COLO829 (cell line): ENCODE measurements at regions not wholly inside any gene's neighbourhood (a gene's known extent, or its start where the extent isn't known, plus 50 kb on each side); places are given as distances from the start of the nearest gene placed in this dataset.

Experiments
- DNase-seq: peaks from one replicate; pipeline ENCODE4 v3.0.0; 2012; ENCODE audit warnings: low spot score

DNA sequence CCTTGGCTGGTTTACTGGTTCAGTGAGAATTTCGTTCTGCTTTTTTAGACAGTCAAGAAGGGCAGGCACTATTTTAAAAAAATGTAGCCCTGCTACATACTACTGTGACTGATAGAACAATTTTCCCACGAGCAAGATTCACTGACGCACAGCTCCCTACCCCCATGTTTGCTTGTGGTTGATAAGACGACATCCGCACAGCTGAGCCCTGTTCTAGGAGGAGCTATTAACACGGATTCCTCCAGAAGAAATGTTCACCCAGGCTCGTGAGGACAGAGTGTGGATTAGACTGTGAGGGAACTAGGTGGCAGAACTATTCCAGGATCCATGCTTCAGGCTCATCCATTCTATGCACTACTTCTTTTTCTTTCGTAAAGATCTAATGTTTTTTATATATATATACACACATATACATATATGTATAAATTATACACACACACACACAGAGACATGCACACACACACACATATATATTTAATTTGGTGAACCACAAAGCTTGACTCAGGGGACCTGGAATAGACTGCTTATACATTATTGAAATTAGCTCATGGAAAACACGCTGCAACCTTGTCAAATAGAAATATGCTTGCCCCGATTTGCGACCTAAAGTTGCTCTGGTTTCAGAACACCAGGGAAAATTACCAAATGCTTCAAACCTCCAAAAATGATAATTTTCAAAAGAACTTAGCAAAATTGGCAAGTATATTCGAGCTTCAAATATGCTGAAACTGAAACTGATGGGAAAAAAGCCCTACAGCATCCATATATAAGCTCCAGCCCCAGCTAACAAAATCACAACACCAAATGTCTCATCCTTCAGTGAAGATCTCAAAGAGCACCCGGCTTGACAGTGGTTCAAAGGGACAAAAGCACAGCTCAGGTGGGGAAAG lies 370.4 kb downstream of the SOCS6 start:
- peak; percentile 8 for DNase-seq

DNA sequence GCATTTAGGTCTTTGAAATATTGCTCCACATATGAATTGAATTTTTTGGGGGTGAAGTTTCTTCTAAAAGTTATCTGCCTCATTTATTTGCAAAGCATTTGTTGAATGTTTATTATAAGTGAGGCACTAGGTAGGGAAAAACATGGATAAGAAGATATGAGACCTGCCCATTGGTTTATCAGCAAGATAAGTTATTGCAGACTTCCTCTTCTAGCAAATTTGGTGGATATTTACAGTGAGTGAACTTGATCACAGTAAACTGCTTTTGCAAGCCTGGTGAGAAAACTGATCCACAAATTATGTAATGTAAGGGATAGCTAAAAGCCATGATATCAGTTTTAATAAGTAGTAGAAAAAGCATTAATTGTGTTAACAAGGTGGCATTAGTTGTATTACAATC lies 364.8 kb downstream of the SOCS6 start:
- DNase-seq, result no peak

DNA sequence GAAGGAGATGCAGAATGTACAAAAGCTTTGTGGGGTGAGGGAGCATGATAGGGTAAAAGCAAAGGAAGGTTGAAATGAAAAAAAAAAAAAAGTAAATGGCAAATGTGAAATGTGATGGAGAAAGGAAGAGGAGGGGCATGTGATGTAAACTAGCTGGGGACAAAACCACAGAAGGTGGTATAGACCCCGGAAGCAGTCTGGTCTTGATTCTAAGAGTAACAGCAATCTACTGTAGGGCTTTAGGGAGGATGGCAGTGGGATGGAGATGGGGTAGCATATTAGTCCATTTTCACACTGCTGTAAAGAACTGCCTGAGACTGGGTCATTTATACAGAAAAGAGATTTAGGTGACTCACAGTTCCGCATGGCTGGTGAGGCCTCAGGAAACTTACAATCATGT lies 362.0 kb downstream of the SOCS6 start:
- DNase-seq, result no peak

- DNase-seq, result no peak
Observed at GRCh38 chr18:70649683-70650082, 360.8 kb downstream of the SOCS6 start.

- DNase-seq, result no peak
Observed at GRCh38 chr18:70645971-70646370, 357.1 kb downstream of the SOCS6 start.

GRCh38 chr18:70643812-70644211 lies 355.0 kb downstream of the SOCS6 start:
- DNase-seq, result no peak

- DNase-seq, result no peak
Observed at GRCh38 chr18:70641156-70641775, 352.4 kb downstream of the SOCS6 start.

DNA sequence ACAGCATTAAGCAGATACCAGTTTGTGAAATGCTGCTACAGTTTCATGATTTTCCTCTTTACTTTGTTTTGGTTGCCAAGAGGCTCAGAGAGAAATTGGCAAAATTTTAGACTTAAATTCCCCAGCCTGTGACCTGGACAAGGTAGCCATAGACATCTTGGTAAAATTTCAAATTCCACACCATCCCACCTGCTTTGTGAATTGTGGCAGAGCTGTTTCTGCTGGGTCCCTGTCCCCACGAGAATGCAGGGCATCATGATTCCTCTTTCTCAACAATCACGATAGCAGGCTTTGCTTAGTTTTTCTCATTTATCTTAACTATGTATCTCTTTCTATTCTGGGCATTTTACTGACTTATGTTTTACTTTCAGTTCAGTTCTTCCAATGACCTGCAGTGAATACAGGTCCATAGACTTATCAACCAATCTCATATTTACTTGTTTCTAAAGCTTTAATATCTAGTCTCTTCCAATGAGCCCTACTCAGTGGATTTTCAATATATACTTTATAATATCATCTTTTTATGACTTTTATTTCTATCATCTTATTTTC lies 351.6 kb downstream of the SOCS6 start:
- DNase-seq, result no peak

- DNase-seq, result peak; percentile 24
Observed at GRCh38 chr18:70636991-70637390, 348.1 kb downstream of the SOCS6 start.

- DNase-seq, result no peak
Observed at GRCh38 chr18:70634576-70635147, 345.8 kb downstream of the SOCS6 start.

GRCh38 chr18:70627182-70627802 lies 338.4 kb downstream of the SOCS6 start:
- DNase-seq, result no peak

GRCh38 chr18:70622622-70623419 lies 334.0 kb downstream of the SOCS6 start:
- no peak for DNase-seq

- no peak for DNase-seq
Observed at GRCh38 chr18:70621710-70622109, 332.9 kb downstream of the SOCS6 start.

DNA sequence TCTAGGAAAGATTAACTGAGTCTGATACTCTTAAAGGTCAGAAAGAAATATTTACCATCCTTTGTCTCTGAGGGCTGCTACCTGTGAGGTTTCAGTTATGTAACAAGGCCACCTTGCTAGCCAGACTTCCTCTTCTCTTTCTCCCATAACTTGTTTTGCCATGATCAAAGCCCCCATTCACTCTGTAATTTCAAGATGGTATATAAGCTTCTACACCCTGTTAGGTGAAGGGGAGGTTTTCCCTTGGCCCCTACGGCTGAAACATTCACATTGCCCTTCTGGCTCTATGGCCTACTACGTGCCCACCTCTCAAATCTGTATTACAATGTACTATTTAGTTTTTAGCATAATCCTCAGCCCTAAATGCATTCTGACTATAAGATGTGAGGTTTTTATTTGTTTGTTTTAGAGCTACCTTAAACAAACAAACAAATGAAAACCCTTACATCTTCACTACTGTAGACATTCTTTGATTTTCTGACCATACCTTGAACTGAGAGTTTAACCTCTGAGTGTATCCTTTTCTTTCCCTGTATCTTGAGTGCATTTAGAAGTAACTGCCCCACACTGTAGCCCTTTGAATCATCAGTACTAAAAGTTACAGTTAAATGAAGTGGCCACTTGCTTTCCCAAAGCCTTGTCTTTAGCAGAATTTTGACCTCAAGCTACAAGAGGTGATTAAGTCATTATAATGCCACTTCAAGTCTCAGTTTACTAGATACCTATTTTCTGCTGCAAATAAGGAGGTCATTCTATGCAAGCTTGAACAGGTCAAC lies 332.2 kb downstream of the SOCS6 start:
- DNase-seq, result no peak

GRCh38 chr18:70617020-70617763 lies 328.3 kb downstream of the SOCS6 start:
- DNase-seq, result no peak

- no peak for DNase-seq
Observed at GRCh38 chr18:70600225-70600925, 311.5 kb downstream of the SOCS6 start.

- no peak for DNase-seq
Observed at GRCh38 chr18:70598406-70598805, 309.6 kb downstream of the SOCS6 start.

- DNase-seq, result no peak
Observed at GRCh38 chr18:70582981-70583380, 294.1 kb downstream of the SOCS6 start.

DNA sequence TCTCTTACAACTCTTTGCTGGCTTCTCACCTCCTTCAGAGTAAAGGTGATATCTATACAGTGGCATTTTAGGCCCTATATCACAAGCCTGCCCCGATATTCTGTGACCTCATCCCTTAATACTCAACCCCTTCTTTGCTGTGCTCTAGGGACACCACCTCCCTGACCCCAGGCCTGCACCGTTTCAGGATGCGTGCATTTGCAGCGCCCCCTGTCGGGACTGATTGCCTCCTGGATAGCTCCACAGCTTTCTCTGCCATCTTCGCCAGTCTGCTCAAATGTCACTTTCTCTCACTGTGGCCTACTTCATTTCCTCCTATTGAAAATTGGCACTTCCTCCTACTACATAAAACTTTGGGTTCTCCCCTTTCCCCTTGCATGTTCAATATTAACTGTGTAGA lies 289.6 kb downstream of the SOCS6 start:
- no peak for DNase-seq
